Panc1 (cell line): ENCODE measurements at regions not wholly inside any gene's neighbourhood (a gene's known extent, or its start where the extent isn't known, plus 50 kb on each side); places are given as distances from the start of the nearest gene placed in this dataset.
A peak's percentile ranks its signal among the peaks of the same experiment; 100 is the strongest.

ENCODE experiments used
- ATAC-seq: fragments of 200-7000 bp; cut with Tn5 transposase; 2 replicates; pipeline ENCODE4 v1.9.1; 2020; ENCODE audit warnings: mild to moderate bottlenecking, moderate library complexity
- BruUV-seq: library from RNA; stranded (reverse); fragments of 400-500 nt; replicated peaks from 2 replicates; lab custom pipeline; 2021; lab: Mats Ljungman, UMichigan
- CTCF ChIA-PET: fragments of 300-600 bp; sonication (Branson Sonifier 250); formaldehyde crosslinking; loops from one replicate; lab custom pipeline; 2022; ENCODE audit warnings: antibody characterized with exemption; lab: Charles Lee
- POLR2A ChIA-PET: fragments of 300-600 bp; sonication (Branson Sonifier 250); formaldehyde crosslinking; loops from one replicate; lab custom pipeline; 2022; ENCODE audit warnings: antibody characterized with exemption; lab: Charles Lee
- DNase-seq: peaks from one replicate; pipeline ENCODE4 v3.0.0-alpha.2; 2010; ENCODE audit warnings: low read depth, low spot score
- H3K27ac ChIP-seq: 2 replicates; pipeline ENCODE4 v1.5.1; 2011; ENCODE audit warnings: mild to moderate bottlenecking, low read length, inconsistent platforms
- H3K27me3 ChIP-seq: fragments of 200-500 bp; sonication (Bioruptor generic); 2 replicates; pipeline ENCODE4 v1.6.0; 2014; ENCODE audit warnings: low read length, inconsistent platforms; ENCODE audit not compliant: control insufficient read depth, insufficient read depth
- H3K36me3 ChIP-seq: fragments of 200-500 bp; sonication (Bioruptor generic); 2 replicates; pipeline ENCODE4 v1.5.1; 2014; ENCODE audit warnings: inconsistent platforms, mild to moderate bottlenecking, low read length, moderate library complexity; ENCODE audit not compliant: control insufficient read depth, insufficient read depth
- H3K4me1 ChIP-seq: 2 replicates; pipeline ENCODE4 v1.5.1; 2011; ENCODE audit warnings: inconsistent platforms, mild to moderate bottlenecking, low read length, moderate library complexity; ENCODE audit not compliant: control insufficient read depth, insufficient read depth
- H3K4me3 ChIP-seq, 2 experiments: 2 replicates each; pipeline ENCODE4 v1.5.1; 2011 to 2012; ENCODE audit warnings: low read depth in 2 of 2, low read length in 2 of 2, mild to moderate bottlenecking in 2 of 2, inconsistent platforms in 1 of 2, moderate library complexity in 1 of 2
- H3K9me3 ChIP-seq: fragments of 200-500 bp; sonication (Bioruptor generic); 2 replicates; pipeline ENCODE4 v1.5.1; 2014; ENCODE audit warnings: low read depth, mild to moderate bottlenecking, inconsistent platforms, low read length, moderate library complexity; ENCODE audit not compliant: control insufficient read depth, insufficient read depth
- CTCF ChIP-seq: fragments of 450-650 bp; IDR thresholded peaks from 2 replicates; pipeline ENCODE4 v1.5.1; 2017; ENCODE audit warnings: mild to moderate bottlenecking
- POLR2AphosphoS5 ChIP-seq: IDR thresholded peaks from 2 replicates; pipeline ENCODE4 v1.6.1; 2012; ENCODE audit warnings: mild to moderate bottlenecking, low read depth, low read length, moderate library complexity
- REST ChIP-seq, 2 experiments: IDR thresholded peaks; 2 replicates each; pipeline ENCODE4 v1.6.1; 2011 to 2012; ENCODE audit warnings: low read depth in 2 of 2, control low read depth in 1 of 2, low read length in 1 of 2, mild to moderate bottlenecking in 1 of 2, moderate library complexity in 1 of 2; ENCODE audit not compliant: insufficient read depth in 1 of 2
- SIN3A ChIP-seq: IDR thresholded peaks from 2 replicates; pipeline ENCODE4 v1.6.1; 2012; ENCODE audit warnings: low read depth, mild to moderate bottlenecking, low read length, moderate library complexity, borderline replicate concordance; ENCODE audit not compliant: insufficient read depth
- TCF7L2 ChIP-seq: IDR thresholded peaks from 2 replicates; pipeline ENCODE4 v1.6.1; 2011; ENCODE audit warnings: mild to moderate bottlenecking, low read depth, low read length, inconsistent platforms
- in situ Hi-C: cut with HindIII; loops from 2 replicates; pipeline ENCODE4 v1.10.0; 2016; ENCODE audit warnings: low sequenced_read_pairs, low pct_unique_long_range_greater_than_20kb
- intact Hi-C: fragments of 100-400 bp; cut with micrococcal nuclease; formaldehyde crosslinking; loops from one replicate; pipeline ENCODE4 v1.10.0; 2022; ENCODE audit not compliant: unreplicated experiment

- no peaks in the 10 kb centered on the region for H3K4me1 ChIP-seq
- ATAC-seq (no peak), DNase-seq (no peak)
- H3K4me3 ChIP-seq = no peak overlapping the region
- H3K36me3 ChIP-seq = no peaks in the 10 kb centered on the region
- peak overlapping the region; percentile 46; the same call in 1 of the 2 replicates for H3K27ac ChIP-seq
- intact Hi-C loops (no loop called here), in situ Hi-C loops (no loop called here)
- BruUV-seq = no TSS peak
- ChIA-PET POLR2A (no interaction called here), CTCF (no interaction called here)
- H3K9me3 ChIP-seq = no peaks in the 10 kb centered on the region
- no peaks in the 10 kb centered on the region for H3K27me3 ChIP-seq
- TF ChIP-seq SIN3A = no peak
- no peak for TF ChIP-seq REST (IDR thresholded peaks at IDR 0.05; ENCODE audit: insufficient read depth in 1 of 2, low read depth in 2 of 2, low read length in 1 of 2)
- TF ChIP-seq TCF7L2 = no peak
- no peak for TF ChIP-seq POLR2AphosphoS5
- no peak; the same call in 1 of the 2 replicates for TF ChIP-seq CTCF
These were observed 338.1 kb downstream of the TGFB2 start for GRCh38 chr1:218683242-218683641.

GRCh38 chr1:218686258-218686657 lies 341.1 kb downstream of the TGFB2 start:
- POLR2A ChIA-PET = no interaction called here
- Histone ChIP-seq H3K4me1 (no peaks in the 10 kb centered on the region), H3K27me3 (no peaks in the 10 kb centered on the region), H3K36me3 (no peaks in the 10 kb centered on the region), H3K9me3 (no peaks in the 10 kb centered on the region), H3K4me3 (no peak overlapping the region), H3K27ac (peak overlapping the region; percentile 13; the same call in 1 of the 2 replicates)
- CTCF ChIA-PET = no interaction called here
- no peak for DNase-seq
- 0 out of 2 replicates have a peak, but pooled peaks have one; percentile 63 for ATAC-seq
- intact Hi-C loops (no loop called here), in situ Hi-C loops (no loop called here)
- TF ChIP-seq CTCF (no peak), TCF7L2 (0 out of 2 replicates have a peak, but pooled peaks have one; percentile 54), REST (IDR thresholded peaks at IDR 0.05; ENCODE audit: insufficient read depth in 1 of 2, low read depth in 2 of 2, low read length in 1 of 2) (no peak), SIN3A (no peak), POLR2AphosphoS5 (no peak)
- no TSS peak for BruUV-seq
